HEK293T (cell line): ENCODE measurements at regions not wholly inside any gene's neighbourhood (a gene's known extent, or its start where the extent isn't known, plus 50 kb on each side); places are given as distances from the start of the nearest gene placed in this dataset.

Experiments
- BHLHE40 ChIP-seq: fragments of 450-650 bp; IDR thresholded peaks from 2 replicates; pipeline ENCODE4 v1.6.1; 2016; ENCODE audit warnings: mild to moderate bottlenecking, moderate library complexity, borderline replicate concordance
- FOXA1 ChIP-seq: fragments of 450-650 bp; IDR thresholded peaks from 2 replicates; pipeline ENCODE4 v1.6.1; 2016; ENCODE audit warnings: mild to moderate bottlenecking
- SP1 ChIP-seq: fragments of 450-650 bp; IDR thresholded peaks from 2 replicates; pipeline ENCODE4 v1.6.1; 2017
- SUZ12 ChIP-seq: fragments of 450-650 bp; IDR thresholded peaks from 2 replicates; pipeline ENCODE4 v1.6.1; 2016; ENCODE audit warnings: mild to moderate bottlenecking
- TARDBP ChIP-seq: fragments of 450-650 bp; IDR thresholded peaks from 2 replicates; pipeline ENCODE4 v1.6.1; 2016
- ZNF384 ChIP-seq: fragments of 450-650 bp; IDR thresholded peaks from 2 replicates; pipeline ENCODE4 v1.6.1; 2016
- TF ChIP-seq, protein P1 (sequence below): fragments of 450-650 bp; IDR thresholded peaks from 2 replicates; pipeline ENCODE4 v1.6.1; 2016

DNA sequence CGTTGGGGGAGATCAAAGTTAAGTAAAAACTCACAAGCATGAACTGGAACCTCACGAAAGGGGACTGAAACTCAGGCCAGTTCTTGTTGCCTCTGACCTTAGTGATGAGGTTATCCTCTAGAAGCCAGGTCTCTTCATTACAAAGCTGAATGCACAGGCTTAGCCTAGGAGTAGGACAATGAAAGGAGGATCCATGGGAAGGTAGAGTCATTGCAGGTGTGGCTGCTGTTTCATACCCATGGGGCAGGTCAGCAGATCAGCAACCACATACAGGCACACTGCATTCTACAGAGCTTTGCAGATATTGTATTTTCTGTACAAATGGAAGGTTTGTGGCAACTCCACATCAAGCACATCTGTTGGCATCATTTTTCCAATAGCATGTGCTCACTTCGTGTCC, 341.3 kb upstream of the SOX9 start:
- TF ChIP-seq BHLHE40, result no peak
- no peak for TF ChIP-seq SP1
- no peak for TF ChIP-seq FOXA1
- TF ChIP-seq TARDBP, result no peak
- TF ChIP-seq SUZ12, result no peak
- TF ChIP-seq, protein P1, sequence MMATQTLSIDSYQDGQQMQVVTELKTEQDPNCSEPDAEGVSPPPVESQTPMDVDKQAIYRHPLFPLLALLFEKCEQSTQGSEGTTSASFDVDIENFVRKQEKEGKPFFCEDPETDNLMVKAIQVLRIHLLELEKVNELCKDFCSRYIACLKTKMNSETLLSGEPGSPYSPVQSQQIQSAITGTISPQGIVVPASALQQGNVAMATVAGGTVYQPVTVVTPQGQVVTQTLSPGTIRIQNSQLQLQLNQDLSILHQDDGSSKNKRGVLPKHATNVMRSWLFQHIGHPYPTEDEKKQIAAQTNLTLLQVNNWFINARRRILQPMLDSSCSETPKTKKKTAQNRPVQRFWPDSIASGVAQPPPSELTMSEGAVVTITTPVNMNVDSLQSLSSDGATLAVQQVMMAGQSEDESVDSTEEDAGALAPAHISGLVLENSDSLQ, result no peak
- no peak for TF ChIP-seq ZNF384
